B cell (primary cell): ENCODE measurements at regions not wholly inside any gene's neighbourhood (a gene's known extent, or its start where the extent isn't known, plus 50 kb on each side); places are given as distances from the start of the nearest gene placed in this dataset.

Source experiments
- EZH2 ChIP-seq: IDR thresholded peaks from 2 replicates; pipeline ENCODE4 v1.6.1; 2012; ENCODE audit warnings: borderline replicate concordance, low read depth, mild to moderate bottlenecking, moderate library complexity, low read length; ENCODE audit not compliant: insufficient read depth, poor library complexity, severe bottlenecking
- TF ChIP-seq, protein P1 (sequence below): fragments of 200-600 bp; IDR thresholded peaks from one replicate; pipeline ENCODE4 v1.8.0; 2022; ENCODE audit warnings: antibody characterized with exemption, mild to moderate bottlenecking

DNA sequence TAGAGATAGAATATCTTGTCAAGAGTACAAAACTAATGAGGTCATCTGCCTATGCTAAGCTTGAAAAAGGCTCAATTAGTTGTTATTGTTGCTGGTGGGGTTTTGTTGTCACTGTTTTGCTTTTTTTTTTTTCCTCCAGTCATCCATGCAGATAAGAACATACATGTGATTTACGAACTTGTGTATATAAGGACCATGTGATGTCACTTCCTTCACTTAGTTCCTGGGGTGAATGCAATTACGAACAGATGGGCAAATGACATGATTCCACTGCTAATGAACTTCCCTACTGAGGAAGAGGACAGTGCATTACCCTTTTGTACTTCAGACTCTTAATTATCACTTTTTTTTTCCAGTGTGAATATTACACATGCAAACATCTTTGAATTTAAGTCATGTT lies 1175.3 kb upstream of the GJE1 start:
- TF ChIP-seq EZH2, result no peak
- TF ChIP-seq, protein P1, sequence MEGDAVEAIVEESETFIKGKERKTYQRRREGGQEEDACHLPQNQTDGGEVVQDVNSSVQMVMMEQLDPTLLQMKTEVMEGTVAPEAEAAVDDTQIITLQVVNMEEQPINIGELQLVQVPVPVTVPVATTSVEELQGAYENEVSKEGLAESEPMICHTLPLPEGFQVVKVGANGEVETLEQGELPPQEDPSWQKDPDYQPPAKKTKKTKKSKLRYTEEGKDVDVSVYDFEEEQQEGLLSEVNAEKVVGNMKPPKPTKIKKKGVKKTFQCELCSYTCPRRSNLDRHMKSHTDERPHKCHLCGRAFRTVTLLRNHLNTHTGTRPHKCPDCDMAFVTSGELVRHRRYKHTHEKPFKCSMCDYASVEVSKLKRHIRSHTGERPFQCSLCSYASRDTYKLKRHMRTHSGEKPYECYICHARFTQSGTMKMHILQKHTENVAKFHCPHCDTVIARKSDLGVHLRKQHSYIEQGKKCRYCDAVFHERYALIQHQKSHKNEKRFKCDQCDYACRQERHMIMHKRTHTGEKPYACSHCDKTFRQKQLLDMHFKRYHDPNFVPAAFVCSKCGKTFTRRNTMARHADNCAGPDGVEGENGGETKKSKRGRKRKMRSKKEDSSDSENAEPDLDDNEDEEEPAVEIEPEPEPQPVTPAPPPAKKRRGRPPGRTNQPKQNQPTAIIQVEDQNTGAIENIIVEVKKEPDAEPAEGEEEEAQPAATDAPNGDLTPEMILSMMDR, result no peak
